ENCODE measurements at regions not wholly inside any gene's neighbourhood (a gene's known extent, or its start where the extent isn't known, plus 50 kb on each side); places are given as distances from the start of the nearest gene placed in this dataset.
"Not testable (repeated sequence)": the region's sequence is repeated elsewhere in the genome, so short reads cannot be mapped to it uniquely, and the experiment has no call there.

DNA sequence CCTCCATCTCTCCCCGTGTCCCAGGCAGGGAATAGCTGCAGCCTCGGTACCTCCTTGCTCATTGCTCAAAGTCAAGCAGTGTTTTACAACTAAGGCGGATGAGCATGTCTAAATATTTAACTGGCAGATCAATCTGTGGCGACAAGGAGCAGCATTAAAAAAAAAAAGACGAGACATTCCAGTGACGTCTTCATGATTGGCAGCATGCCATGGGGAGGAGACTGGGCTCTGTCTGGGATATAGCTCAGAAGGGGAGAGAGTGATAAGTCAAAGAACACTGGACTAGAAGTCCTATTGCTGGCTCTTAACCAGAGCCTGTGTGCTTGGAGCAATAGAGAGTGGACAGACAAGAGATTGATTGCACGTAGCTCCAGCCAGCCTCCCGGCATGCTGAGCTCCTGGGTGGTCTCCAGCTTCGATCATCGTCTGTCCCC is 287.5 kb upstream of the PODXL start:
- no peak for DNase-seq

DNA sequence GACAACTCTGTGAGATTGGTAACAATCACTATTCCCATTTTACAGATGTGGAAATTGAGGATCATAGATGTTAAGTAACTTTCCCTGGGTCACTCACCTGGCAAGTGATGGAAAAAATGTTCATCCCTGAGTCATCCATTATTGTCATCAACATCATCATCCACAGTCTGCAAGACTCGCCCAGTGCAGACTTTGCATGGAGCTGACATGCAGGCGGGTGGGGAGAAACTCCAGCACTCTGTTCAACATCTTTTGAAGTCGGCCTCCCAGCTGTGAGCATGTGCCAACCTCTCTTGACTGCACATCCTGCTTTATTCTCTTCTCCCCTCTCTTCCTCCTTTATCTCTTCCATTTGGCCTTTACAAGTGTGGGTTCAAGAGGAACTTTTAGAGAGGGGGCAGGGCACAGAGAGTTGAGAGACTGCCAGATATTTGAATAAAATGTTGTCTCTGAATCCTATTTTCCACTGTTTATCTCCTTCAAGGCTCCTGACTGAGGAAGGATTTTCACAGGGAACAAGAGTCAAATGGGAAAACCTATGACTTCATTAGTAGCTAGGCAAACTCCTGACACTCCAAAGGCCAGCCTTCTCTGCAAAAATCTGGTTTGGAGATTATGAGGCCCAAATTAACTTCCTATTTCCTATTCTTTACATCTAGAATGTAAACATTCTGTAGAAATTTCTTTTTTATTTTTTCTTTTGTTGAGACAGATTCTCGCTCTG is 283.7 kb upstream of the PODXL start:
- no peak for DNase-seq

DNA sequence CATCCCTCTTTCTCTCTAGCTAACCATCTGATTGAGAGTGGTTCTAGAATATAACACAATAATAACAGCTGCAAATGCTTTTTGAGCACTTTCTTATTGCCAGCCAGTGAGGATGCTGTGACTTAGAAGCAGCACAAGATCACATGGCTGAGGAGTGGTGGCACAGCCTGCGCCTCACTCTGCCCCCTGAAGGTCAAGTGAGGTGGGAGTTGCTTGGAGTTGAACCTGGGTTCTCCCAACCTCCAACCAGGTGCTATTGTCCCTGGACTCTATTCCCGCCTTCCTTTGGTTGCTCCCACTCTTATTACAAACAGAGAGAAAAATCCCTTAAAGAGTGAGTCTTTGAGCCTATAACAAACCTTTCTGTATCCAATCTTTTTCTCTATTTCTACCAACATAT is 280.3 kb upstream of the PODXL start:
- DNase-seq, result no peak

DNA sequence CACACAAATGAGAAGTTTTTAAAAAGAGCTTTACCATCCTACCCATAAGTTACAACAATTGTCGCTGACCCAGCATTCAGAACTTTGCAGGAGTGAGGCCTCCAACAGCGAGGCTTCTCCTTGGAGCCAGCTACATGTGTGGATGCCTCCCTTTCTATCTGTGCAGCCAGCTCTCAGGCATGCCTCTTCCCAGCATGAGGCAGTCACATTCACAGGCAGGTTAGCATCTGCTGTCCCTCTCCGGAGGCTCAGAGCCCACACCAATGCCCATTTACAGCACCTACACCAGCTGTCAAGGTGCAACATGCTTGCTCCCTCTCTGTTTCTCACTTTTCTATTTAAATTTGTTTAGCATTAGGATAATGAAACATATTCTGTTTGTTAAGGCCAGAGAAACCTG is 278.7 kb upstream of the PODXL start:
- DNase-seq, result no peak

DNA sequence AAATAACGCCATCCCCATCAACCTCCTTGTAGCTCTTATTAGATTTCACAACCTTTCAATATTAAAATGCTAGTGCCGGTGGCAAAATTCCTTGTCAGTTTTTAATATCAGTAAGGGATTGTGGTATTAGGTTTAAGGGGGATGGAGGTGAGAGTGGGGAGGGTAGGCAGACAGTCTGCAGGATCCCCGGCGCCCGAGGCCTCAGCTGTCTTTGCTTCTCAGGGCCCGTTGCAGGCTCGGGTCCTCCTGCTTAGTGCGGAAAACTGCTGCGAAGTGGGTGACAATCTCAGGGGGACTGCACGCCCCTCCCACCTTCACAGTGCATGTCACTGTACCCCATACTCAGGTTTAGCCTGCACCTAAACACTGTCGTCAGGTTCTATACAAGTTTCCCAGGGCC is 274.3 kb upstream of the PODXL start:
- DNase-seq, result no peak

DNA sequence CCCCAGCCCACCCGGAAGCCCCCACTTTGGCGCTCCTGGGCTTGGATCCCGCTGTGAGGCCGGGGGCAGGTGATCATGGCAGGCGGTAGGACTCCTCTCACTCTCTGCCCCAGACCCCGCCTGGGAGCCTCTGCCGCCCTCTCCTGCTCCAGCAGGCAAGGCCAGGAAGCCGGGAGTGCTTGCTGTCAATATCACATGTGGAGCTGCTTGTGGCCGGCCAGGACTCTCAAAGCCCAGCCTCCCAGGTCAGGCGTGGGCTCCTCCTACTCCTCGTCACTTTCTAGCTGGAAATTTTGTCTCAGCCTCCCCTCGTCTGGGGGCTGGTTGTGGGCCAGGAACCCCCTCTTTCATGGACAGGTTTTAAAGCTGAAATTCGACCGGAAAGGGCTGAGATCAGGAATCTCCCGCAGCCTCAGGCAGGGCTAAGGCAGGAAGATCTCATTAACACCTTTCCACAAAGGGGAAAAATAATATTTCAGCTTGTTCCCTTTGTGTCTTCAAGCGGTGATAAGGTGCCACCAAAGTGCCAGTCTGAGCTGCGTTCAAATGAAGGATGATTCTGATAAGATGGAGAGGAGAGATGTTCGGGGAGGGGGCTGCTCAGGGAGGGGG is 273.6 kb upstream of the PODXL start:
- no peak for DNase-seq

DNA sequence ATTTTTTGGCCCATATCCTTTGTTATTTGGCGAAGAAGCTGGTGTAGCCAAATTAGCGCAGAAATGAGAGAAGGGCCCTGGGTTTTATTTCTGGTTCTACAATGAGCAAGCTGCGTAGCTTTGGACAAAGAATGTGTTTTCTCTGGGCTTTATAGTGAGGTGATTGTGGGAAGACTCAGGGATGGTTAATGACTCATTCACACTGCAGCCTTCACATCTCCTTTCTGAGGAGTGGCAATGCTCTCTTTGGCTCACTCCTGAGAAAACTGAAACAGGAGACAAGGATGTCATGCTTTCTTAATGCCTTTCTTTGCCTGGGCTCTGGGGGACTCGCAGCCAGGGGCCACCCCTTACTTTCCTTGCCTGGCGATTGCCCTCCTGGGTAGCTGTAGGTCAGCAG is 271.0 kb upstream of the PODXL start:
- no peak for DNase-seq

DNA sequence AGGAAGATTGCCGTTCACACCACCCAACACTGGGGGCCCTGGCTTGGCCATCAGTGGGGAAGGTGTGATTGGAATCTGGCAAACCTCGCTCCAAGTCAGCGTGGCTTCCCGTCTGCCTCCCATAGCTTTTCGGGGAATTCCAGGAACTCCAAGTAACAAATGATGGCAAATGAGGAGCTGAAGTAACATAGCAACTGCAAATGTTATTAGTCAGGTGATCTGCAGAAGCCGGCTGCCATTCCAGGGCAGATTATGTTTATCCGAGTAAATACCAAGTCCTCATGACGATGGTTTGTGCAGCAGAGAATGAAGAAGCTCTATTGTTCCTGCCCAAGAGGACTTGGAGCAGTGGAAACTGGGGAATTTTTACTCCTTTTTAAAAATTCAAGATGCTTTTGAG is 270.5 kb upstream of the PODXL start:
- DNase-seq, result no peak

DNA sequence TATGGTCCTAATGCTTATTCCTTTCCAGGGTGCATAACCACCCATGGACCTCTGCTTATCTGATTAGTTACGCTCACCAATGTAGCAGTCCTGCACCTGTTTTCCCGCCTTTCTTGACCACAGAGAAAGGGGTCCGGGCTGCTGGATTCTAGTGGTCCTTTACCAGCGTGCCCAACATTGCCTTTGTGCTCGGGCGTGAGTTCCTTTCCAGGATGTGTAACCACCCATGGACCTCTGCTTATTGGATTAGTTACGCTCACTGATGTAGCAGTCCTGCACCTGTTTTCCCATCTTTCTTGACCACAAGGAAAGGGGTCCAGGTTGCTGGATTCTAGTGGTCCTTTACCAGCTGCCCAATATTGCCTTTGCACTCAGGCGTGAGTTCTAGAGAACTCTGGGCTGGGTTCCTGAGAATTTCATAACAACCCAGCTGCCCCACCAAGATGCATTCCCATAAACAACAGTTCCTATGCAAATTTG is 267.6 kb upstream of the PODXL start:
- not testable (repeated sequence) for DNase-seq

DNA sequence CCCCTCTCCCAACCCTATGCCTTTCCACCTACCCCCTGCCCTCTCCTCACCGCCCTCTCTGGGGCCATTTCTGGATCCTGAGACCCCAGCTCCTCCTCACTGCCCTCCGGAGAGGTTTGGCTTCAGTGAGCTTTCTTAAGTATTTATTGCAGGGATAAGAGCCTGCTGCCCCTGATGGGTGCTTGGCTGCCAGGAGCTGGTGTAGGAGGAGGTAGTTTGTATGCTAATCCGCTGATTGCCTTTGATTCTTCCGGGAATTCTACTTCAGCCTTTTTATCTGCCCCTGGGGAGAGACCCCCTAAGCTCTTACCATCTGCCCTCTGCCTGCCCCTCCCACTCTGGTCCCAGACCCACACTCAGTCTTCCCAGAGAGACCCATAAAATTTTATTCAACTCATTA is 263.5 kb upstream of the PODXL start:
- DNase-seq, result no peak

DNA sequence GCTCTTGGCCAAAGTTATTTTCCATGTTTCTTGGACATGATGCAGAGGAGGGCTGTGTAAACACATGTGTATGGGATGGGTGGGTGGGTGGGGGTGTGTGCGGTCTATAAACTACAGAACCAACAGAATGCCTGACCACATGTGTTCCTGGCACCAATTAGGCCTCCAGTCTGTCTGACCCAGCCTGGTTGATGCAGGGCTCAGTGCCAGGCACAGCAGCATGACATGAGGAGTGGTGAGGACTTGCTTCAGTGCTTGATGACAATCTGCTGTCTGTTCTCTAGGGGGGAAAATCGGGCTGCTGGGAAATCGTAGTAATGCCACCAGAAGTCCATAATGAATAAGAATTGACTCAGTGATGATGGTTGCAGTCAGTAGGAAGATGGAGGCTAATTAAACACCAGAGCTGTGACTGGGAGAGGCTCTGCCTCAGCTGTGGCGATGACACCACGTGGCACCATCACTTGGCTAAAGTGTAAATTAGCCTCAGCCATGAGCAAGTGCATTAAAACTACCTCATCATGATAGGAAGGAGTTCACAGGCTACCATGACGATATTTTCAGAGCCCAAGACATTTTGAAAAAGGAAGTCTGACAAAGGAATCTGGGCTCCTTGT is 260.1 kb upstream of the PODXL start:
- DNase-seq, result no peak

DNA sequence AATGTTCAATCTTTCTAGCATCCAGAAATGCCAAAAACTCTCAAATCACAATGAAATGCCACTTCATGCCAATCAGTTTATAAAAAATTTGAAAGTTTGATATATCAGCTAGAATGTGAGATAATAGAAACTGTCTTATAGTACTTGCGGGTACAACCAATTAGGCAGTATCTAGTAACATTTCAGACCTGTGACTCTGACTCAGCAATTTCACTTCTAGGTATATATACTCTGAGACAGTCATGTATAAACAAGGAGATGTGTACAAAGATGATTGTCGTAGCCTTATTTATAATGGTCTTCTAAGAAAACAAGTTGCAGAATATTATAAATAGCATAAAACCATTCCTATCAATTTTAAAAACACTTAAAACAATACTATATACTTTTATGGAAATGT is 252.3 kb upstream of the PODXL start:
- no peak for DNase-seq

DNA sequence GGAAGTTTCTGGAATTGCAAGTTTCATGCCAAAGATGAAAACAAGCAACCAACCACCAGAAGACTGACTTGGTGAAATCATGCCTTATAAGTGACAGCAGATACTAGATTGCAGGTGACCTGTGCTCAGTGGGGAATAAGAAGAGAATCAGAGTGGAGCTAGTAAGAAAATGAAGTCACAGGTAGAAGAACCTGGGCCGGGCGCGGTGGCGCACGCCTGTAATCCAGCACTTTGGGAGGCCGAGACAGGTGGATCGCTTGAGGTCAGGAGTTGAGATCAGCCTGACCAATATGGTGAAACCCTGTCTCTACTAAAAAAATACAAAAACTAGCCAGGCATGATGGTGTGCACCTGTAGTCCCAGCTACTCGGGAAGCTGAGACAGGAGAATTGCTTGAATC is 251.7 kb upstream of the PODXL start:
- not testable (repeated sequence) for DNase-seq

DNA sequence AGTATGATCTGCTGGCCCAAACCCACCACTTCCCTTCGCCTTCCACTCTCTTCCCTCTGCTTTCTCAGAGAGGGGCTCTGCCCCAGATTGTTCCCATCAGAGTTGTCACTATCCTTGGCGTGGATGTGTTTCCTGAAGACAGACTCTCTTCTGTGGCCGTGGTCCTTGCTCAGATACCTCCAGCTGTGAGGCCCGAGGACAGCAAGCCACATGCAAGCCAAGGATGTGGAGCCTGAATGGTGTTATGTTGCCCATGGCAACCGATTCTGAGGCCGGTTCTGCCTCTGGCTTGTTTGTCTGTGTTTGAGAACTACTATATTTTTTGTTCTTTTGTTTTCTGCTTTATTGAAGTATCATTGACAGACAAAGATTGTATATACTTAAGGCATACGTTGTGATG is 247.4 kb upstream of the PODXL start:
- DNase-seq, result no peak

DNA sequence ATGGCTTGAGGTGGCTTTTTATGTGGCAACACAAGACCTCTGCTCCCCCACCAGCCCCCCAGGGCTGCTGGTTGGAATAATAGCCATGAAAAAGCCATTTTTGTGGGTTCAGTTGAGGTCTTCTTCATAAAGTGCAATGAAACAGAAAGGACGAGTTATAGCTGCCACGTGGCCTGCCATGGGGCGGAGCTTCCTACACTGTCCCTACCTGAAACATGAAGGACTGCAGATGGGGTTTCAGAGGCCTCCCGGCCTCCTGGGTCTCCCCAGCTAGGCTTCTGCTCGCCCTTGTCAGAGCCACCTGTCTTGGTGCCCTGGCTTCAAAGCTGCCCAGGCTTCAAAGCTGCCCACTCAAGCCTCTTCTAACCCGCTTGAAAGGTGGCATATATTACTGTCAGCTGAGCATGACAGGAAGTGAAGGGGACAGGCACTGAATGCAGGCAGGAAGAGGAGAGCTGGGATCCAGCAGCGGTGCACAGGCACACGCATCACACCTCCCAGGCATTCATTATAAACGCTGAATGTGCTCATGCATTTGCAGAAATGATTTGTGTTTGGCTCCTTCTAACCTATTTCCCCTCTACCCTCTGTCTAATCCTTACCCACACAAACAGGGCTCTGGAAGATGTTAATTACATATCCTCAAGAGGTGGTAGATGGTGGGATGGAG is 245.9 kb upstream of the PODXL start:
- no peak for DNase-seq

DNA sequence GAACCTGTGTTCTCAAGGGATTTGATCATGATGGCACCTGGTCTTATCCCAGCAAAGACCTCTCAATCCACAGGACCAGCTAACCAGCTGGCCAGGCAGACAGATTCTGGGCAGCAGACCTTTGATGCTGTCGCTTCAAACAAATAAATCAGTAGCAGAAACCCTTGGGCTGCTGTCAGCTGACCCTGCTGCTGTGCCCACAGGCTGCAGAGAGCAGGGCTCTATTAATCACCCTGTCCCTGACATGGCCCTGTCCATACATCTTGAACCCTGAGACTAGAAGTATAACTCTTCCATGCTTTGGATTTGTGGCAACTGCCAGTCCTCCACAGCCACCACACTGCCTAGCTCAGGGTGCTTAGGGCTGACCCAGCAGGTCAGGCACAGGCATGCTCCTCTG is 244.1 kb upstream of the PODXL start:
- no peak for DNase-seq

DNA sequence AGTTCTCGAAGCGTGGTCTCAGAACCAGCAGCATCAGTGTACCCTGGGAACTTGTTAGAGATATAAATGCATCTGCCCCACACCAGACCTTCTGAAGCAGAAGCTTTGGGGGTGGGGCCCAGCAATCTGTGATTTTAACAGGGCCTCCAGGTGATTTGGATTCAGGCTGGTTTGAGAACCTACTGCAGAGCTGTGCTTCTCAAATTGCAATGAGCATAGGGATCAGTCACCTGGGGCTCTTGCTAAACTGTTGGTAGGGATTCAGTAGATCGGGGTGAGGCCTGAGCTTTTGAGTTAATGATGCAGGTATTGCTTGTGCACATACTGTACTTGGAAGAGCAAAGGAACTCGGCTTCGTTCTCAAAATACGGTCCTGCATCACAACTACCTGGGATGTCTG is 243.6 kb upstream of the PODXL start:
- DNase-seq, result no peak

DNA sequence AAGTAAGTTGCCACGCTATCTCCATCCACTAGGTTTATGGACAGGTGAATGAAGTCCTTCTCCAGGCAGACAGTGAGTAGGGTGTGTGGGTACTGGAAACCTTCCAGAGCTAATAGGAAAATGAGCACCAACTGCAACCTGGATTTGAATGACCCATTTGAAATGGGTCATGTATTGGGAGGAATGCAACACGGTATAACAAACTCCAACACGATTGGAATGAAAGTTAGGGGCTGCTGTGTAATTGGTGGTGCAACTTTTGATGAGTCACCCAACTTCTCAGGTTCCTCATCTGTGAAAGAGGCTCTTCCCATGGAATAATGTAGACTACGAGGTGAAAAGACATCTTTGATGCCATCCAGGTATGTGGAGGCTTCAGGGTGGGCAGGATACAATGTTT is 241.4 kb upstream of the PODXL start:
- DNase-seq, result no peak

DNA sequence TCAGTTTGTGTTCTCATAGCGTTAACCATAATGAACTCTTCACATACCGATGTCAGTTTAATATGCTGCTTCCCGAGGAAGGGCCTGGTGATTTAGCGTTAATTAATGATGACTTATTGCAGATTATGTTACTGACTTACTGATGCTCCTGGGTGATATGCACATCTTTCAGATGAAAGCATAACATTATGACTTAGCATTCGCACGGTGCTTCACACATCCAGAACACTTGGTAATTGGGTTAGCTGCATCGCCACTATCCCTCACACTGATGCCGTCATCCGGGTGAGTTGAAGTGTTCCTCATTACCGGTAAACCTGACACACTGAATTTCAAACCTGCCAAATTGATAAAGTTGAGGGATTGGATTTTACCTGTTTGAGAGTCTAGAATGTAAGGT is 239.0 kb upstream of the PODXL start:
- no peak for DNase-seq

DNA sequence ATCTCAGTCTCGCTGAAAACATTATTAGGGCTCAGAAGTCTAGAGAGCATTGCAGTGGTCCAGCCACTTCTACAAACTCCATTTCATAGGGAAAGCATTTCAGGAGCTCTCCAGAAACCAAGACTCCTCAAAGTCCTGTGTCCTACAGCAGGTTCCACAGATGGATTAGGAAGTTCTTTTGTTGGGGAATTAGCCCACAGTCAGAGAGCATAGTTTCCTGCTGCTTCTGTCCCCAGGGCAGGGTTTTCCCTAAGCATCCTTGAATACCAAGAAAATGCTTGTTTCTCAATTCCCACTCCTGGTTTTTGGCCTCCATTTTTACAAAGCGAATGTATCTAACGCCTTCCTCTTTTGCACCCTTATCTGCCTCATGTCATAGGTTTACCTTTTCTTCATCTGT is 235.9 kb upstream of the PODXL start:
- DNase-seq, result no peak

DNA sequence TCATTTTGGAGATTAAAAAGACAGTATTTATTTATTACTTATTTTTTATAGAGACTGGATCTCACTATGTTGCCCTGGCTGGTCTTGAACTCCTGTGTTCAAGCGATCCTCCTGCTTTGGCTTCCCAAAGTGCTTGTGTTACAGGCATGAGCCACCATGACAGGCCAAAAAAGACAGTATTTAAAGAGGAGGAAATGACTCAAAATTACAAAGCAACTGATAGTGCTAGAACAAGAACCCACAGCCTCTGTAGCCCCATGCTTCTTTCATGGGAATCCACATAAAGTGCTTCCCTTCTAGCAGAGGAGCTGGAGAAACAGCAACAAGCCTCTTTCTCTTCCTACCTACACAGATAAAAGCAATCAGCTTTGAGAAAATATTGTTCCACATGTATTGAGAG is 230.7 kb upstream of the PODXL start:
- DNase-seq, result no peak

DNA sequence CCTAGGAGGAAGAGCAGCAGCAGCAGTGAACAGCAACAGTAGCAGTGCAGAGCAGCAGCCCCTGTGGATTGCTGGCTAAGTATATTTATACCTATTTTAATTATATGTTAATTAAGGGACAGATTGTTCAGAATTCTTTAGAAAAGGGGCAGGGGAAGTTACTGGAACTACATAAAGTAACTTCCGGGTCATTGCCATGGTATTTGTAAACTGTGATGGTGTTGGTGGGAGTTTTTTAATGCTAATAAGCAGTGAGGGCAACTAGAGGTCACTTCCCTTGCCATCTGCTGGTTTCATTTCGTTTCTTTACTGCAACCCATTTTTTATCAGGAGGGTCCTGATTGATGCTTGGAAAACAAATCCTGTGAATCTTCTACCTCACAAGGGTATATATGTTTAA is 229.8 kb upstream of the PODXL start:
- DNase-seq, result no peak

DNA sequence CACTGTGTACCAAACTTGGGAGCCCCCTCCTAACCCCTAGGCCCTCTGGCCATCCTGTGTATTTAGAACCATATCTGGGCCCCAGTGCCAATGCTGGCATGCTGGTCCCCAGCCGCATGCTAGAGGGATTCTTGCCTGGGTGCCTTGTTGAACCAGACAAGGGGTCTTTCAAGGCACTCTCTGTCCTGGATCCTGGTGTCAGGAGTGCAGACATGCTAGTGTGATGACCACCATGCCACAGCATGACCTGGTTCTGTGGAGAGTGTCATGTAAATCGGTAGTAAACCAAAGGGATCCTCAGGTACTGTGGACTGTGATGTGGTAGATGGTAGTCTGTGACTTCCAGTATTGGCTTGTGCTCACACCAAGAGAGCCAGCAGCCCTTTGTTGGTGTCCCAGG is 222.2 kb upstream of the PODXL start:
- no peak for DNase-seq

Measured in activated CD4-positive, alpha-beta T cell treated with anti-CD3 and anti-CD28 coated beads for 1 hour (primary cell).